ENCODE measurements at regions not wholly inside any gene's neighbourhood (a gene's known extent, or its start where the extent isn't known, plus 50 kb on each side); places are given as distances from the start of the nearest gene placed in this dataset.
"Not testable (repeated sequence)": the region's sequence is repeated elsewhere in the genome, so short reads cannot be mapped to it uniquely, and the experiment has no call there.

- peaks cover 0 to 3% (median 0%) of the 10 kb centered on the region in 5 donors for H3K4me1 ChIP-seq (ENCODE audit: control insufficient read depth in 5 of 5, insufficient read depth in 5 of 5, low read length in 5 of 5)
- DNase-seq (no peak), ATAC-seq (ENCODE audit: insufficient read depth, low FRiP score) (no peak)
- no peaks in the 10 kb centered on the region for H3K27me3 ChIP-seq (ENCODE audit: control insufficient read depth in 3 of 3, insufficient read depth in 3 of 3, low read length in 2 of 3)
- 72 to 88% methylated on average over 2 of the region's 2 CpGs for WGBS, 2 donors
- no peaks in the 10 kb centered on the region for H3K36me3 ChIP-seq (ENCODE audit: control insufficient read depth in 4 of 4, insufficient read depth in 4 of 4, low read length in 4 of 4)
- no peak overlapping the region for H3K9ac ChIP-seq (ENCODE audit: insufficient read depth in 1 of 2, low read length in 2 of 2)
- no peak for TF ChIP-seq CTCF (IDR thresholded peaks at IDR 0.05; ENCODE audit: control extremely low read depth, extremely low read depth)
- no peak overlapping the region for H3K4me3 ChIP-seq
- H3K9me3 ChIP-seq (ENCODE audit: control insufficient read depth in 4 of 4, insufficient read depth in 3 of 4, low read length in 3 of 4), result no peaks in the 10 kb centered on the region
- H3K27ac ChIP-seq (ENCODE audit: low read depth in 1 of 2, low read length in 1 of 2), result no peak overlapping the region
These were observed 70.9 kb upstream of the ADGRL2 start for GRCh38 chr1:81729818-81730217.

- no peak for TF ChIP-seq CTCF (IDR thresholded peaks at IDR 0.05; ENCODE audit: control extremely low read depth, extremely low read depth)
- no peak for ATAC-seq (ENCODE audit: insufficient read depth, low FRiP score)
- H3K9ac ChIP-seq (ENCODE audit: insufficient read depth in 1 of 2, low read length in 2 of 2), result no peak overlapping the region
- H3K27ac ChIP-seq (ENCODE audit: low read depth in 1 of 2, low read length in 1 of 2), result no peak overlapping the region
- no peak overlapping the region for H3K4me3 ChIP-seq
- DNase-seq, result no peak
- H3K27me3 ChIP-seq (ENCODE audit: control insufficient read depth in 3 of 3, insufficient read depth in 3 of 3, low read length in 2 of 3), result no peaks in the 10 kb centered on the region
- no peaks in the 10 kb centered on the region for H3K36me3 ChIP-seq (ENCODE audit: control insufficient read depth in 4 of 4, insufficient read depth in 4 of 4, low read length in 4 of 4)
- peaks cover 0 to 3% (median 0%) of the 10 kb centered on the region in 5 donors for H3K4me1 ChIP-seq (ENCODE audit: control insufficient read depth in 5 of 5, insufficient read depth in 5 of 5, low read length in 5 of 5)
- no peaks in the 10 kb centered on the region for H3K9me3 ChIP-seq (ENCODE audit: control insufficient read depth in 4 of 4, insufficient read depth in 3 of 4, low read length in 3 of 4)
These were observed 71.5 kb upstream of the ADGRL2 start for GRCh38 chr1:81729239-81729638.

GRCh38 chr1:81725823-81726222, 74.9 kb upstream of the ADGRL2 start:
- no peak for TF ChIP-seq CTCF (IDR thresholded peaks at IDR 0.05; ENCODE audit: control extremely low read depth, extremely low read depth)
- no peaks in the 10 kb centered on the region for H3K27me3 ChIP-seq (ENCODE audit: control insufficient read depth in 3 of 3, insufficient read depth in 3 of 3, low read length in 2 of 3)
- DNase-seq (no peak), ATAC-seq (ENCODE audit: insufficient read depth, low FRiP score) (no peak)
- no peaks in the 10 kb centered on the region for H3K36me3 ChIP-seq (ENCODE audit: control insufficient read depth in 4 of 4, insufficient read depth in 4 of 4, low read length in 4 of 4)
- WGBS, 2 donors, result 97 to 98% methylated on average over 8 of the region's 8 CpGs
- no peak overlapping the region for H3K4me3 ChIP-seq
- H3K4me1 ChIP-seq (ENCODE audit: control insufficient read depth in 5 of 5, insufficient read depth in 5 of 5, low read length in 5 of 5), result no peaks in the 10 kb centered on the region
- no peak overlapping the region for H3K27ac ChIP-seq (ENCODE audit: low read depth in 1 of 2, low read length in 1 of 2)
- no peaks in the 10 kb centered on the region for H3K9me3 ChIP-seq (ENCODE audit: control insufficient read depth in 4 of 4, insufficient read depth in 3 of 4, low read length in 3 of 4)
- H3K9ac ChIP-seq (ENCODE audit: insufficient read depth in 1 of 2, low read length in 2 of 2), result no peak overlapping the region

- WGBS, 2 donors, result 88 to 94% methylated on average over 6 of the region's 6 CpGs
- not testable (repeated sequence) for H3K36me3 ChIP-seq (ENCODE audit: control insufficient read depth in 4 of 4, insufficient read depth in 4 of 4, low read length in 4 of 4); ATAC-seq (ENCODE audit: insufficient read depth, low FRiP score); H3K9me3 ChIP-seq (ENCODE audit: control insufficient read depth in 4 of 4, insufficient read depth in 3 of 4, low read length in 3 of 4); H3K27me3 ChIP-seq (ENCODE audit: control insufficient read depth in 3 of 3, insufficient read depth in 3 of 3, low read length in 2 of 3); H3K27ac ChIP-seq (ENCODE audit: low read depth in 1 of 2, low read length in 1 of 2); H3K9ac ChIP-seq (ENCODE audit: insufficient read depth in 1 of 2, low read length in 2 of 2); DNase-seq; H3K4me1 ChIP-seq (ENCODE audit: control insufficient read depth in 5 of 5, insufficient read depth in 5 of 5, low read length in 5 of 5); H3K4me3 ChIP-seq
These were observed 78.0 kb upstream of the ADGRL2 start for GRCh38 chr1:81722631-81723328.

GRCh38 chr1:81720256-81720655, 80.5 kb upstream of the ADGRL2 start:
- not testable (repeated sequence) for H3K36me3 ChIP-seq (ENCODE audit: control insufficient read depth in 4 of 4, insufficient read depth in 4 of 4, low read length in 4 of 4); DNase-seq; H3K9ac ChIP-seq (ENCODE audit: insufficient read depth in 1 of 2, low read length in 2 of 2); H3K9me3 ChIP-seq (ENCODE audit: control insufficient read depth in 4 of 4, insufficient read depth in 3 of 4, low read length in 3 of 4); ATAC-seq (ENCODE audit: insufficient read depth, low FRiP score); H3K27me3 ChIP-seq (ENCODE audit: control insufficient read depth in 3 of 3, insufficient read depth in 3 of 3, low read length in 2 of 3); H3K4me1 ChIP-seq (ENCODE audit: control insufficient read depth in 5 of 5, insufficient read depth in 5 of 5, low read length in 5 of 5); H3K27ac ChIP-seq (ENCODE audit: low read depth in 1 of 2, low read length in 1 of 2); H3K4me3 ChIP-seq
- 92 to 93% methylated on average over 8 of the region's 8 CpGs for WGBS, 2 donors

All from lung (tissue), 11 donors.